ENCODE measurements at regions not wholly inside any gene's neighbourhood (a gene's known extent, or its start where the extent isn't known, plus 50 kb on each side); places are given as distances from the start of the nearest gene placed in this dataset.

GRCh38 chr4:181147416-181147951 lies 1095.7 kb upstream of the TENM3 start:
- TF ChIP-seq, protein P1, sequence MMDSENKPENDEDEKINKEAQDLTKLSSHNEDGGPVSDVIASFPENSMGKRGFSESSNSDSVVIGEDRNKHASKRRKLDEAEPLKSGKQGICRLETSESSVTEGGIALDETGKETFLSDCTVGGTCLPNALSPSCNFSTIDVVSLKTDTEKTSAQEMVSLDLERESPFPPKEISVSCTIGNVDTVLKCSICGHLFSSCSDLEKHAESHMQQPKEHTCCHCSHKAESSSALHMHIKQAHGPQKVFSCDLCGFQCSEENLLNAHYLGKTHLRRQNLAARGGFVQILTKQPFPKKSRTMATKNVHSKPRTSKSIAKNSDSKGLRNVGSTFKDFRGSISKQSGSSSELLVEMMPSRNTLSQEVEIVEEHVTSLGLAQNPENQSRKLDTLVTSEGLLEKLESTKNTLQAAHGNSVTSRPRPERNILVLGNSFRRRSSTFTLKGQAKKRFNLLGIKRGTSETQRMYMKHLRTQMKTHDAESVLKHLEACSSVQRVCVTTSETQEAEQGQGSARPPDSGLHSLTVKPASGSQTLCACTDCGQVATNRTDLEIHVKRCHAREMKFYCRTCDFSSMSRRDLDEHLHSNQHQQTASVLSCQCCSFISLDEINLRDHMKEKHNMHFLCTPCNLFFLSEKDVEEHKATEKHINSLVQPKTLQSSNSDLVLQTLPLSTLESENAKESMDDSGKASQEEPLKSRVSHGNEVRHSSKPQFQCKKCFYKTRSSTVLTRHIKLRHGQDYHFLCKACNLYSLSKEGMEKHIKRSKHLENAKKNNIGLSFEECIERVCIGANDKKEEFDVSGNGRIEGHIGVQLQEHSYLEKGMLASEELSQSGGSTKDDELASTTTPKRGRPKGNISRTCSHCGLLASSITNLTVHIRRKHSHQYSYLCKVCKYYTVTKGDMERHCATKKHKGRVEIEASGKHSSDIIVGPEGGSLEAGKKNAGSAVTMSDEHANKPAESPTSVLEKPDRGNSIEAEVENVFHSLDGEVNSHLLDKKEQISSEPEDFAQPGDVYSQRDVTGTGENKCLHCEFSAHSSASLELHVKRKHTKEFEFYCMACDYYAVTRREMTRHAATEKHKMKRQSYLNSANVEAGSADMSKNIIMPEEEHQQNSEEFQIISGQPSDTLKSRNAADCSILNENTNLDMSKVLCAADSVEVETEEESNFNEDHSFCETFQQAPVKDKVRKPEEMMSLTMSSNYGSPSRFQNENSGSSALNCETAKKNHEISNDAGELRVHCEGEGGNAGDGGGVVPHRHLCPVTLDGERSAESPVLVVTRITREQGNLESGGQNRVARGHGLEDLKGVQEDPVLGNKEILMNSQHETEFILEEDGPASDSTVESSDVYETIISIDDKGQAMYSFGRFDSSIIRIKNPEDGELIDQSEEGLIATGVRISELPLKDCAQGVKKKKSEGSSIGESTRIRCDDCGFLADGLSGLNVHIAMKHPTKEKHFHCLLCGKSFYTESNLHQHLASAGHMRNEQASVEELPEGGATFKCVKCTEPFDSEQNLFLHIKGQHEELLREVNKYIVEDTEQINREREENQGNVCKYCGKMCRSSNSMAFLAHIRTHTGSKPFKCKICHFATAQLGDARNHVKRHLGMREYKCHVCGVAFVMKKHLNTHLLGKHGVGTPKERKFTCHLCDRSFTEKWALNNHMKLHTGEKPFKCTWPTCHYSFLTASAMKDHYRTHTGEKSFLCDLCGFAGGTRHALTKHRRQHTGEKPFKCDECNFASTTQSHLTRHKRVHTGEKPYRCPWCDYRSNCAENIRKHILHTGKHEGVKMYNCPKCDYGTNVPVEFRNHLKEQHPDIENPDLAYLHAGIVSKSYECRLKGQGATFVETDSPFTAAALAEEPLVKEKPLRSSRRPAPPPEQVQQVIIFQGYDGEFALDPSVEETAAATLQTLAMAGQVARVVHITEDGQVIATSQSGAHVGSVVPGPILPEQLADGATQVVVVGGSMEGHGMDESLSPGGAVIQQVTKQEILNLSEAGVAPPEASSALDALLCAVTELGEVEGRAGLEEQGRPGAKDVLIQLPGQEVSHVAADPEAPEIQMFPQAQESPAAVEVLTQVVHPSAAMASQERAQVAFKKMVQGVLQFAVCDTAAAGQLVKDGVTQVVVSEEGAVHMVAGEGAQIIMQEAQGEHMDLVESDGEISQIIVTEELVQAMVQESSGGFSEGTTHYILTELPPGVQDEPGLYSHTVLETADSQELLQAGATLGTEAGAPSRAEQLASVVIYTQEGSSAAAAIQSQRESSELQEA (CRISPR knock-in tag; IDR thresholded peaks at IDR 0.05; ENCODE audit: not compliant biosample characterization) = no peak
- TF ChIP-seq SRSF9 (IDR thresholded peaks at IDR 0.05; ENCODE audit: borderline replicate concordance, insufficient read depth, low read depth, low read length, poor library complexity, severe bottlenecking) = no peak

Data from HepG2 (cell line).